Breast epithelium (tissue), 3 donors: ENCODE measurements at regions not wholly inside any gene's neighbourhood (a gene's known extent, or its start where the extent isn't known, plus 50 kb on each side); places are given as distances from the start of the nearest gene placed in this dataset.

Experiments
- POLR2A ChIP-seq: fragments of 450-650 bp; IDR thresholded peaks from one replicate; pipeline ENCODE4 v1.6.1; 2016; ENCODE audit warnings: antibody characterized with exemption, mild to moderate bottlenecking, moderate library complexity
- TF ChIP-seq, protein P1 (sequence below), 3 donors: fragments of 450-650 bp; IDR thresholded peaks; one replicate each; pipeline ENCODE4 v1.5.1; 2016 to 2017; ENCODE audit warnings: antibody characterized with exemption in 3 of 3, mild to moderate bottlenecking in 3 of 3, moderate library complexity in 3 of 3

DNA sequence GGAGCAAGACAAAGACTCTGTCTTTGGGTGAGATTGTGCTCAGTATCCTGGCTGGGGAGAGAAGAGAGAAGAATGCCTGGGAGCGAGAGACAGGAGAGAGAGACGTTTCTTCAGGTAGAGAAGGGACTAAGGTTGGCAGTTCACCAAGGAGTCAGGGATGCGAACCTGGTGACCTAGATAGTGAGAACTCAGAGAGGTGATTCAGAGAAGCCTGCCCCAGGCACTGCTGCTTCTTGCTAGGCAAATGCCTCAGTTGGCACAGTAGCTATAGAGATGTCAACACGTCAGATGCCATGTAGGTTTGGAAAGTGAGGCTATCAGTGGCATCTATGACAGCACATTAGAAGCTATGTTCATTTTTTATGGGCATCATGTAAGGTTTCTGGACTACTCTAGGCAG, 231.6 kb upstream of the VLDLR start:
- TF ChIP-seq, protein P1, sequence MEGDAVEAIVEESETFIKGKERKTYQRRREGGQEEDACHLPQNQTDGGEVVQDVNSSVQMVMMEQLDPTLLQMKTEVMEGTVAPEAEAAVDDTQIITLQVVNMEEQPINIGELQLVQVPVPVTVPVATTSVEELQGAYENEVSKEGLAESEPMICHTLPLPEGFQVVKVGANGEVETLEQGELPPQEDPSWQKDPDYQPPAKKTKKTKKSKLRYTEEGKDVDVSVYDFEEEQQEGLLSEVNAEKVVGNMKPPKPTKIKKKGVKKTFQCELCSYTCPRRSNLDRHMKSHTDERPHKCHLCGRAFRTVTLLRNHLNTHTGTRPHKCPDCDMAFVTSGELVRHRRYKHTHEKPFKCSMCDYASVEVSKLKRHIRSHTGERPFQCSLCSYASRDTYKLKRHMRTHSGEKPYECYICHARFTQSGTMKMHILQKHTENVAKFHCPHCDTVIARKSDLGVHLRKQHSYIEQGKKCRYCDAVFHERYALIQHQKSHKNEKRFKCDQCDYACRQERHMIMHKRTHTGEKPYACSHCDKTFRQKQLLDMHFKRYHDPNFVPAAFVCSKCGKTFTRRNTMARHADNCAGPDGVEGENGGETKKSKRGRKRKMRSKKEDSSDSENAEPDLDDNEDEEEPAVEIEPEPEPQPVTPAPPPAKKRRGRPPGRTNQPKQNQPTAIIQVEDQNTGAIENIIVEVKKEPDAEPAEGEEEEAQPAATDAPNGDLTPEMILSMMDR (IDR thresholded peaks at IDR 0.05): no peak
- TF ChIP-seq POLR2A: no peak
